NB4 (cell line): ENCODE measurements at regions not wholly inside any gene's neighbourhood (a gene's known extent, or its start where the extent isn't known, plus 50 kb on each side); places are given as distances from the start of the nearest gene placed in this dataset.

ENCODE experiments used
- CTCF ChIP-seq: IDR thresholded peaks from one replicate; pipeline ENCODE4 v1.5.1; 2012; ENCODE audit warnings: low read depth, low read length
- MAX ChIP-seq: IDR thresholded peaks from 2 replicates; pipeline ENCODE4 v1.6.1; 2011; ENCODE audit warnings: low read depth, low read length
- MYC ChIP-seq: IDR thresholded peaks from 2 replicates; pipeline ENCODE4 v1.6.1; 2011; ENCODE audit warnings: low read depth, low read length
- POLR2A ChIP-seq: IDR thresholded peaks from 2 replicates; pipeline ENCODE4 v1.6.1; 2011; ENCODE audit warnings: mild to moderate bottlenecking; ENCODE audit not compliant: insufficient read length; ENCODE audit errors: extremely low read depth

- TF ChIP-seq CTCF: no peak
- TF ChIP-seq POLR2A: no peak
- TF ChIP-seq MAX: no peak
- TF ChIP-seq MYC: no peak
Observed at GRCh38 chr1:3983181-3983580, 83.1 kb upstream of the C1orf174 start.
